Panc1 (cell line): ENCODE measurements at regions not wholly inside any gene's neighbourhood (a gene's known extent, or its start where the extent isn't known, plus 50 kb on each side); places are given as distances from the start of the nearest gene placed in this dataset.

Experiments
- POLR2AphosphoS5 ChIP-seq: IDR thresholded peaks from 2 replicates; pipeline ENCODE4 v1.6.1; 2012; ENCODE audit warnings: mild to moderate bottlenecking, low read depth, low read length, moderate library complexity
- TF ChIP-seq, protein P1 (sequence below): fragments of 450-650 bp; IDR thresholded peaks from 2 replicates; pipeline ENCODE4 v1.5.1; 2017; ENCODE audit warnings: mild to moderate bottlenecking

DNA sequence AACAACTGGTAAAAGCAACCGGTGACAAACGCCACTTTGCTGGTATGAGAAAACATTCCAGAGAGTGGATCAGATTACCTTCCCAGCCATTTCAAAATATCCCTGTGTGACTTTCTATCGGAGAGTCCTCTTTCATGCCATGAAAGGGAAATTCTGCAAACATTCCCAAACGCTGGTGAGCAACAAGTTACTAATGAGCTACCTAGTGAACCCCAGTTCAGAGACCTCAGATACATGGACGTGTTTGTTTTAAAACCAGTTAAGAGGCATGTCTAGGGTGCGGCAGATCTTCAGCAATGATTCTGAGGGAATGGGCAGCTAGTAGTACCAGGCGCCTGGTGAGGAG is 418.2 kb upstream of the NR2F2 start:
- TF ChIP-seq, protein P1, sequence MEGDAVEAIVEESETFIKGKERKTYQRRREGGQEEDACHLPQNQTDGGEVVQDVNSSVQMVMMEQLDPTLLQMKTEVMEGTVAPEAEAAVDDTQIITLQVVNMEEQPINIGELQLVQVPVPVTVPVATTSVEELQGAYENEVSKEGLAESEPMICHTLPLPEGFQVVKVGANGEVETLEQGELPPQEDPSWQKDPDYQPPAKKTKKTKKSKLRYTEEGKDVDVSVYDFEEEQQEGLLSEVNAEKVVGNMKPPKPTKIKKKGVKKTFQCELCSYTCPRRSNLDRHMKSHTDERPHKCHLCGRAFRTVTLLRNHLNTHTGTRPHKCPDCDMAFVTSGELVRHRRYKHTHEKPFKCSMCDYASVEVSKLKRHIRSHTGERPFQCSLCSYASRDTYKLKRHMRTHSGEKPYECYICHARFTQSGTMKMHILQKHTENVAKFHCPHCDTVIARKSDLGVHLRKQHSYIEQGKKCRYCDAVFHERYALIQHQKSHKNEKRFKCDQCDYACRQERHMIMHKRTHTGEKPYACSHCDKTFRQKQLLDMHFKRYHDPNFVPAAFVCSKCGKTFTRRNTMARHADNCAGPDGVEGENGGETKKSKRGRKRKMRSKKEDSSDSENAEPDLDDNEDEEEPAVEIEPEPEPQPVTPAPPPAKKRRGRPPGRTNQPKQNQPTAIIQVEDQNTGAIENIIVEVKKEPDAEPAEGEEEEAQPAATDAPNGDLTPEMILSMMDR: no peak
- TF ChIP-seq POLR2AphosphoS5: no peak
